Endothelial cell (in vitro differentiated cells): ENCODE measurements at regions not wholly inside any gene's neighbourhood (a gene's known extent, or its start where the extent isn't known, plus 50 kb on each side); places are given as distances from the start of the nearest gene placed in this dataset.

ENCODE experiments used
- DNase-seq: peaks from one replicate; pipeline ENCODE4 v3.0.0; 2021; ENCODE audit warnings: low spot score
- H3K27ac Mint-ChIP-seq: one replicate; pipeline ENCODE4 v1.8.0; 2021; ENCODE audit warnings: mixed read lengths, inconsistent platforms; ENCODE audit not compliant: unreplicated experiment
- H3K27me3 Mint-ChIP-seq: one replicate; pipeline ENCODE4 v1.8.0; 2021; ENCODE audit warnings: mild to moderate bottlenecking, moderate library complexity, mixed read lengths, inconsistent platforms; ENCODE audit not compliant: unreplicated experiment
- H3K36me3 Mint-ChIP-seq: one replicate; pipeline ENCODE4 v1.8.0; 2021; ENCODE audit warnings: mild to moderate bottlenecking, low read depth, mixed read lengths, inconsistent platforms; ENCODE audit not compliant: unreplicated experiment
- H3K4me1 Mint-ChIP-seq: one replicate; pipeline ENCODE4 v1.8.0; 2021; ENCODE audit warnings: mild to moderate bottlenecking, mixed read lengths, inconsistent platforms; ENCODE audit not compliant: unreplicated experiment
- H3K4me3 Mint-ChIP-seq: one replicate; pipeline ENCODE4 v1.8.0; 2021; ENCODE audit warnings: mild to moderate bottlenecking, mixed read lengths, inconsistent platforms; ENCODE audit not compliant: unreplicated experiment
- H3K9me3 Mint-ChIP-seq: one replicate; pipeline ENCODE4 v1.8.0; 2021; ENCODE audit warnings: mixed read lengths, inconsistent platforms; ENCODE audit not compliant: unreplicated experiment
- CTCF ChIP-seq: fragments of 200-600 bp; sonication (generic); IDR thresholded peaks from one replicate; pipeline ENCODE4 v1.5.0; 2021; ENCODE audit warnings: antibody characterized with exemption; ENCODE audit not compliant: unreplicated experiment

DNA sequence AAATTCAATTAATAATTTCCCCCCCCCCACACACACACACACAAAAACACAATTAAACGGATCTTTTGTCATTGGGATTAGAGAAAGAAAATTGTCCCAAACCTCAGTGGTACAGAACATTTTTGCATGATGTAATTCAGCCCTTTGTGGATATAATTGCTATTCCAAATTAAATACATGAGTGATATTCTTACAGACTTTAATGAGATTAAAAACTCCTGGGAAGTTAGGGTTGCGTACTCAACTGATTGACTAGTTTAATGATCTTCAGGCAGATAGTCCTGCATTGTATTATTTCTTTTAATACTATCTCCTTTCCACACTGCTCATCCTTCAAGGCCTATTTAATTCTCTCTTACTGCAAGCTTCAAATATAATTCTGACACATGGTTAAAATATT lies 711.8 kb upstream of the LRFN5 start:
- no peak for TF ChIP-seq CTCF
- no peak for DNase-seq
- no peaks in the 10 kb centered on the region for H3K36me3 Mint-ChIP-seq
- H3K27ac Mint-ChIP-seq = no peak overlapping the region
- no peaks in the 10 kb centered on the region for H3K27me3 Mint-ChIP-seq
- H3K4me3 Mint-ChIP-seq = no peak overlapping the region
- H3K4me1 Mint-ChIP-seq = no peaks in the 10 kb centered on the region
- no peaks in the 10 kb centered on the region for H3K9me3 Mint-ChIP-seq

DNA sequence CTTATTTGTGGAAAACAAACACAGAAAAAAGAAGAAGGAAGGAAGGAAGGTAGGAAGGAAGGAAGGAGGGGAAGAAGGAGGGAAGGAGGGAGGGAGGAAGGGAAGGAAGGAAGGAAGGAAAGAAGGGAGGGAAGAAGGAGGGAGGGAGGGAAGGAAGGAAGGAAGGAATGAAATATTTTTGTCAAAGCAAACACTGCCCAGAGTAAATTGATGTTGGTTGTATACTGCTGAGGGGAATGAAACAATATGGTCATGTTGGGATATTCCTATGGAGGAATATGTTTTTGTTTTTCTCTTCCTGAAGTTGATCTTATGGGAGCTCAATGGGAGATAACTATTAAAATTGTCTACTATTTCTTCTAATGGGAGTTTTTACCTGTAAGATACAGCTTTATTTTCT lies 717.5 kb upstream of the LRFN5 start:
- no peaks in the 10 kb centered on the region for H3K27me3 Mint-ChIP-seq
- no peaks in the 10 kb centered on the region for H3K9me3 Mint-ChIP-seq
- DNase-seq = no peak
- H3K4me1 Mint-ChIP-seq = no peaks in the 10 kb centered on the region
- no peak overlapping the region for H3K4me3 Mint-ChIP-seq
- H3K36me3 Mint-ChIP-seq = no peaks in the 10 kb centered on the region
- H3K27ac Mint-ChIP-seq = no peak overlapping the region
- TF ChIP-seq CTCF = no peak

DNA sequence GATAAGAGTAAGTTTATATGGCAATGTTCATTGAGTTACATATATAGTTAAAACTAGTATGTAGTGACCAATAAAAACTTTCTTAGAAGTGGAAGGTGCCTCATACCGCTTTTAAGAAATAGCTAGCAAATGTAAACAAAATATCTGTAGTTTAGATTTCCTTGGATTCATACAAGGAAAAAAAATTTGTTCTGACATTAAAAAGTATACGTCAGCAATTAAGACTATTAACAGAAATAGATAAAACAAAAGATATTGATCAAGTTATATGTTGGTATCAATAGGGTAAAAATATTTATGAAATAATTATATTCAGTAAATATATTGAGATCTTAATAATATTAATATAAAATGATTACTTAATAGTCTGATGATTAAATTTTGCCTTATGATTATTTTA lies 718.8 kb upstream of the LRFN5 start:
- H3K4me3 Mint-ChIP-seq = no peak overlapping the region
- no peaks in the 10 kb centered on the region for H3K9me3 Mint-ChIP-seq
- no peaks in the 10 kb centered on the region for H3K27me3 Mint-ChIP-seq
- no peak overlapping the region for H3K27ac Mint-ChIP-seq
- no peak for TF ChIP-seq CTCF
- no peak for DNase-seq
- no peaks in the 10 kb centered on the region for H3K36me3 Mint-ChIP-seq
- no peaks in the 10 kb centered on the region for H3K4me1 Mint-ChIP-seq

- no peak for DNase-seq
- Mint-ChIP-seq H3K36me3 (no peaks in the 10 kb centered on the region), H3K4me1 (no peaks in the 10 kb centered on the region), H3K27me3 (no peaks in the 10 kb centered on the region), H3K27ac (no peak overlapping the region), H3K9me3 (no peaks in the 10 kb centered on the region), H3K4me3 (no peak overlapping the region)
- no peak for TF ChIP-seq CTCF
Measured at GRCh38 chr14:40870252-40870651, 736.4 kb upstream of the LRFN5 start.

DNA sequence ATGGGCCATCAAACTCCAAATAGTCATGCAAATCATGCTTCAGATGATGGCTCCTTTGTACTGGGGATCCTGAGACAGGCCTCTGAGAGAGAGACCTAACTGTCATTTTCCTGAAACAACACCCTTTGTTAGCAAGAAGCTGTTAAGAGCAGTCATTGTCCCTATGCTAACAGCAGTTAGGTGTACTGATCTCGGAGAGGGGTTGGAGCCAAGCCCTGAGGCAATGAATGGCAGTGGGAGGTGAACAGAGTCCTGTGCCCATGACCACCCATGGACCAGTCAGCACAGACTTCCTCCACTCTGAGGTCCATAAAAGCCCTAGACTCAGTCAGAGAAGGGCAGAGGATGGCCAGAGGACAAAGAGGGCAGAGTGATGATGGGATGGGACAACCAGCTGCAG lies 747.6 kb upstream of the LRFN5 start:
- Mint-ChIP-seq H3K27ac (no peak overlapping the region), H3K27me3 (no peaks in the 10 kb centered on the region), H3K9me3 (no peaks in the 10 kb centered on the region), H3K36me3 (no peaks in the 10 kb centered on the region), H3K4me1 (no peaks in the 10 kb centered on the region), H3K4me3 (no peak overlapping the region)
- TF ChIP-seq CTCF = no peak
- no peak for DNase-seq
